GM13976 (cell line): ENCODE measurements at regions not wholly inside any gene's neighbourhood (a gene's known extent, or its start where the extent isn't known, plus 50 kb on each side); places are given as distances from the start of the nearest gene placed in this dataset.
"Not testable (repeated sequence)": the region's sequence is repeated elsewhere in the genome, so short reads cannot be mapped to it uniquely, and the experiment has no call there.

Source experiments
- DNase-seq: peaks from one replicate; pipeline ENCODE4 v3.0.0; 2012; ENCODE audit warnings: low spot score
- in situ Hi-C: fragments of 300-500 bp; cut with MboI; formaldehyde crosslinking; loops from one replicate; pipeline ENCODE4 v1.12.0; 2022; ENCODE audit warnings: low sequenced_read_pairs, mixed read lengths, inconsistent platforms; ENCODE audit not compliant: unreplicated experiment
- TF ChIP-seq, protein P1 (sequence below): IDR thresholded peaks from 2 replicates; pipeline ENCODE4 v1.5.1; 2012; ENCODE audit warnings: borderline replicate concordance, mild to moderate bottlenecking; ENCODE audit not compliant: insufficient read depth; ENCODE audit errors: extremely low read depth, missing control alignments, control extremely low read depth

GRCh38 chr21:31520561-31521098, 138.9 kb upstream of the SOD1 start:
- TF ChIP-seq, protein P1, sequence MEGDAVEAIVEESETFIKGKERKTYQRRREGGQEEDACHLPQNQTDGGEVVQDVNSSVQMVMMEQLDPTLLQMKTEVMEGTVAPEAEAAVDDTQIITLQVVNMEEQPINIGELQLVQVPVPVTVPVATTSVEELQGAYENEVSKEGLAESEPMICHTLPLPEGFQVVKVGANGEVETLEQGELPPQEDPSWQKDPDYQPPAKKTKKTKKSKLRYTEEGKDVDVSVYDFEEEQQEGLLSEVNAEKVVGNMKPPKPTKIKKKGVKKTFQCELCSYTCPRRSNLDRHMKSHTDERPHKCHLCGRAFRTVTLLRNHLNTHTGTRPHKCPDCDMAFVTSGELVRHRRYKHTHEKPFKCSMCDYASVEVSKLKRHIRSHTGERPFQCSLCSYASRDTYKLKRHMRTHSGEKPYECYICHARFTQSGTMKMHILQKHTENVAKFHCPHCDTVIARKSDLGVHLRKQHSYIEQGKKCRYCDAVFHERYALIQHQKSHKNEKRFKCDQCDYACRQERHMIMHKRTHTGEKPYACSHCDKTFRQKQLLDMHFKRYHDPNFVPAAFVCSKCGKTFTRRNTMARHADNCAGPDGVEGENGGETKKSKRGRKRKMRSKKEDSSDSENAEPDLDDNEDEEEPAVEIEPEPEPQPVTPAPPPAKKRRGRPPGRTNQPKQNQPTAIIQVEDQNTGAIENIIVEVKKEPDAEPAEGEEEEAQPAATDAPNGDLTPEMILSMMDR = no peak
- in situ Hi-C loops = no loop called here
- no peak for DNase-seq

GRCh38 chr21:31518580-31518979, 140.9 kb upstream of the SOD1 start:
- no peak for DNase-seq
- in situ Hi-C loops = no loop called here
- TF ChIP-seq, protein P1 = no peak

- DNase-seq = no peak
- in situ Hi-C loops = no loop called here
- TF ChIP-seq, protein P1 = no peak
Measured at GRCh38 chr21:31517664-31518414, 141.7 kb upstream of the SOD1 start.

DNA sequence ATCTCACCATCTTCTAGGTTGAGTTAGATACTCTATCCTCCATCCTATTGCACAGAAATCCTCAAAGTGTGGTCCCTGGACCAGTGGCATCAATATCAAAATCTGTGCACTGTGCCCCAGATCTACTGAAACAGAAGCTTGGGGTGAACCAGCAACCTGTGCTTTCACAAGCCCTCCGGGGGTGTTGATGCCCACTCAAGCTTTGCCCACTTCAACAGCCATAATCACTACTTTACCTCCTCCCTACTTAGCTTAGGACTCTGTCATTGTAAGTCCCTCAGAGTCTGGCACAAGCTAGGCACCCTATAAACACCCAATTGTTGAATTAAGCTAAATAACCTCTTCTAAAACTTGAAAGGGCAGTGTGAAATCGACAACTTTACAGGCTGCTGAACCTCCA, 144.2 kb upstream of the SOD1 start:
- TF ChIP-seq, protein P1 = no peak
- in situ Hi-C loops = no loop called here
- no peak for DNase-seq

GRCh38 chr21:31514598-31514997, 144.9 kb upstream of the SOD1 start:
- no peak for DNase-seq
- in situ Hi-C loops = no loop called here
- TF ChIP-seq, protein P1 = no peak

- DNase-seq, in situ Hi-C loops: not testable (repeated sequence)
Measured at GRCh38 chr21:31513541-31513940, 146.0 kb upstream of the SOD1 start.

GRCh38 chr21:31511999-31512398, 147.5 kb upstream of the SOD1 start:
- in situ Hi-C loops, DNase-seq: not testable (repeated sequence)
